ENCODE measurements at regions not wholly inside any gene's neighbourhood (a gene's known extent, or its start where the extent isn't known, plus 50 kb on each side); places are given as distances from the start of the nearest gene placed in this dataset.

DNA sequence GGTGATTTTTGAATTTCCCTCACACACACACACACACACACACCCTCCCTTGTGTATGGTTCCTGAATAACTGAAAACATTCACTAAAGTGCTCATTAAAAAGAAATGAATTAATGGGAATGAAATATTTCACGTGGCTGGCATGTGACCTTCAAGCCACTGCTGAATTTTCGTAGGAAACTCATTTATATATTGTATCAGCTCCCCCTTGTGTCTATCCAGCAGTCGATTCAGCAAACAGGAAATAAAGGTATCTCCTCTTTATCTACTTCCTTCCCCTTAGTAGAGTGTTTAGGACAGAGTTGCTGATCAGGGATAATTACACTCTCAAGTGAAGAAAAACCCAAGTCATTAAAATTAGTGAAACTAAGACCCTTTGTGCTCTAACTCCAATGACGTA lies 912.6 kb upstream of the LCORL start:
- Histone ChIP-seq H3K4me1 (ENCODE audit: control insufficient read depth, extremely low read depth, insufficient read depth, low read length) (no peaks in the 10 kb centered on the region), H3K79me2 (ENCODE audit: control insufficient read depth, insufficient read depth, low read length) (no peaks in the 10 kb centered on the region), H3K9me1 (replicated peaks; ENCODE audit: control insufficient read depth, extremely low read depth, insufficient read depth, low read length) (no peaks in the 10 kb centered on the region), H2AFZ (ENCODE audit: low read depth, low read length) (no peak overlapping the region), H3K4me3 (replicated peaks in 1 of 3; ENCODE audit: insufficient read depth in 1 of 3, low read depth in 1 of 3, low read length in 3 of 3) (no peak overlapping the region), H4K20me1 (replicated peaks; ENCODE audit: control insufficient read depth, extremely low read depth, insufficient read depth, low read length) (no peaks in the 10 kb centered on the region), H3K9ac (replicated peaks; ENCODE audit: extremely low read depth, insufficient read depth, low read length) (no peak overlapping the region), H3K4me2 (ENCODE audit: insufficient read depth, low read length) (no peak overlapping the region), H3K27me3 (ENCODE audit: control insufficient read depth in 2 of 2, insufficient read depth in 2 of 2, low read length in 2 of 2) (no peaks in the 10 kb centered on the region), H3K9me3 (replicated peaks; ENCODE audit: control insufficient read depth, insufficient read depth, low read length) (no peaks in the 10 kb centered on the region), H3K27ac (ENCODE audit: insufficient read depth, low read depth, low read length) (no peak overlapping the region), H3K36me3 (ENCODE audit: control insufficient read depth in 2 of 2, extremely low read depth in 1 of 2, insufficient read depth in 2 of 2, low read length in 2 of 2) (no peaks in the 10 kb centered on the region)
- CTCF ChIA-PET, result no interaction called here
- POLR2A ChIA-PET, result no interaction called here
- FAIRE-seq (no peak), DNase-seq (ENCODE audit: low read depth, low spot score) (no peak)
- intact Hi-C loops (cut with micrococcal nuclease), result no loop called here
- TF ChIP-seq POLR2AphosphoS5 (IDR thresholded peaks at IDR 0.05; ENCODE audit: insufficient read depth, low read depth, low read length) (no peak), EZH2 (IDR thresholded peaks at IDR 0.05; ENCODE audit: borderline replicate concordance, low read depth, low read length, severe bottlenecking) (no peak), POLR2A (IDR thresholded peaks at IDR 0.05; ENCODE audit: low read depth, low read length) (no peak), JUN (IDR thresholded peaks at IDR 0.05; ENCODE audit: borderline replicate concordance, insufficient read depth, insufficient read length, low read depth) (no peak), FOS (IDR thresholded peaks at IDR 0.05; ENCODE audit: borderline replicate concordance, insufficient read depth, low read length) (no peak), MYC (IDR thresholded peaks at IDR 0.05; ENCODE audit: low read depth, low read length) (no peak), GATA2 (IDR thresholded peaks at IDR 0.05; ENCODE audit: insufficient read depth, insufficient read length, low read depth, low read length) (no peak)
- TF ChIP-seq, protein P1, sequence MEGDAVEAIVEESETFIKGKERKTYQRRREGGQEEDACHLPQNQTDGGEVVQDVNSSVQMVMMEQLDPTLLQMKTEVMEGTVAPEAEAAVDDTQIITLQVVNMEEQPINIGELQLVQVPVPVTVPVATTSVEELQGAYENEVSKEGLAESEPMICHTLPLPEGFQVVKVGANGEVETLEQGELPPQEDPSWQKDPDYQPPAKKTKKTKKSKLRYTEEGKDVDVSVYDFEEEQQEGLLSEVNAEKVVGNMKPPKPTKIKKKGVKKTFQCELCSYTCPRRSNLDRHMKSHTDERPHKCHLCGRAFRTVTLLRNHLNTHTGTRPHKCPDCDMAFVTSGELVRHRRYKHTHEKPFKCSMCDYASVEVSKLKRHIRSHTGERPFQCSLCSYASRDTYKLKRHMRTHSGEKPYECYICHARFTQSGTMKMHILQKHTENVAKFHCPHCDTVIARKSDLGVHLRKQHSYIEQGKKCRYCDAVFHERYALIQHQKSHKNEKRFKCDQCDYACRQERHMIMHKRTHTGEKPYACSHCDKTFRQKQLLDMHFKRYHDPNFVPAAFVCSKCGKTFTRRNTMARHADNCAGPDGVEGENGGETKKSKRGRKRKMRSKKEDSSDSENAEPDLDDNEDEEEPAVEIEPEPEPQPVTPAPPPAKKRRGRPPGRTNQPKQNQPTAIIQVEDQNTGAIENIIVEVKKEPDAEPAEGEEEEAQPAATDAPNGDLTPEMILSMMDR (IDR thresholded peaks at IDR 0.05; ENCODE audit: extremely low read depth in 1 of 2, insufficient read depth in 1 of 2, low read depth in 1 of 2, low read length in 2 of 2), result no peak
- TF ChIP-seq, protein P2, sequence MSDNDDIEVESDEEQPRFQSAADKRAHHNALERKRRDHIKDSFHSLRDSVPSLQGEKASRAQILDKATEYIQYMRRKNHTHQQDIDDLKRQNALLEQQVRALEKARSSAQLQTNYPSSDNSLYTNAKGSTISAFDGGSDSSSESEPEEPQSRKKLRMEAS (IDR thresholded peaks at IDR 0.05; ENCODE audit: insufficient read depth, insufficient read length), result no peak
- BruUV-seq (replicated peaks), result no TSS peak
- dilution Hi-C loops (cut with MboI; ENCODE audit: extremely low pct_ligation_motif_present, low sequenced_read_pairs), result no loop called here

Measured in endothelial cell of umbilical vein (primary cell).